Smooth muscle cell (in vitro differentiated cells): ENCODE measurements at regions not wholly inside any gene's neighbourhood (a gene's known extent, or its start where the extent isn't known, plus 50 kb on each side); places are given as distances from the start of the nearest gene placed in this dataset.

ENCODE experiments used
- DNase-seq: peaks from one replicate; lab custom pipeline; 2025; ENCODE audit not compliant: unreplicated experiment; lab: John Stamatoyannopoulos, UW
- H2AFZ ChIP-seq: fragments of 200-600 bp; sonication (generic); 2 replicates; pipeline ENCODE4 v1.6.0; 2016; ENCODE audit warnings: antibody characterized with exemption, low read depth, mild to moderate bottlenecking
- H3F3A ChIP-seq: fragments of 200-600 bp; sonication (generic); 2 replicates; pipeline ENCODE4 v1.6.0; 2017; ENCODE audit warnings: antibody characterized with exemption, low read depth
- H3K27ac ChIP-seq: fragments of 200-600 bp; sonication (generic); 2 replicates; pipeline ENCODE4 v1.5.1; 2016; ENCODE audit warnings: low read depth, mild to moderate bottlenecking
- H3K27me3 ChIP-seq: fragments of 200-600 bp; sonication (generic); 2 replicates; pipeline ENCODE4 v1.6.1; 2016; ENCODE audit warnings: low read depth, mild to moderate bottlenecking
- H3K36me3 ChIP-seq: fragments of 200-600 bp; sonication (generic); 2 replicates; pipeline ENCODE4 v1.5.1; 2016; ENCODE audit warnings: low read depth
- H3K4me1 ChIP-seq: fragments of 200-600 bp; sonication (generic); 2 replicates; pipeline ENCODE4 v1.5.1; 2016; ENCODE audit warnings: low read depth
- H3K4me2 ChIP-seq: fragments of 200-600 bp; sonication (generic); 2 replicates; pipeline ENCODE4 v1.6.0; 2016; ENCODE audit warnings: mild to moderate bottlenecking
- H3K4me3 ChIP-seq: fragments of 200-600 bp; sonication (generic); 2 replicates; pipeline ENCODE4 v1.5.1; 2016; ENCODE audit warnings: mild to moderate bottlenecking
- H3K79me2 ChIP-seq: fragments of 200-600 bp; sonication (generic); 2 replicates; pipeline ENCODE4 v1.6.0; 2016; ENCODE audit warnings: low read depth, mild to moderate bottlenecking
- H3K9ac ChIP-seq: fragments of 200-600 bp; sonication (generic); 2 replicates; pipeline ENCODE4 v1.6.0; 2016; ENCODE audit warnings: low read depth
- H3K9me3 ChIP-seq: fragments of 200-600 bp; sonication (generic); replicated peaks from 2 replicates; pipeline ENCODE4 v1.5.1; 2016; ENCODE audit warnings: low read depth
- H4K20me1 ChIP-seq: fragments of 200-600 bp; sonication (generic); 2 replicates; pipeline ENCODE4 v1.6.0; 2016; ENCODE audit warnings: low read depth
- WGBS: methylation state at CpG from one replicate; pipeline ENCODE4 v1.1.7; 2016; ENCODE audit warnings: low lambda C conversion rate; 5-methylcytosine and 5-hydroxymethylcytosine counted together
- TF ChIP-seq, protein P1 (sequence below): fragments of 200-600 bp; sonication (generic); IDR thresholded peaks from 2 replicates; pipeline ENCODE4 v1.5.1; 2017; ENCODE audit warnings: borderline replicate concordance, mild to moderate bottlenecking, antibody characterized with exemption; ENCODE audit not compliant: insufficient read depth, poor library complexity, severe bottlenecking

DNA sequence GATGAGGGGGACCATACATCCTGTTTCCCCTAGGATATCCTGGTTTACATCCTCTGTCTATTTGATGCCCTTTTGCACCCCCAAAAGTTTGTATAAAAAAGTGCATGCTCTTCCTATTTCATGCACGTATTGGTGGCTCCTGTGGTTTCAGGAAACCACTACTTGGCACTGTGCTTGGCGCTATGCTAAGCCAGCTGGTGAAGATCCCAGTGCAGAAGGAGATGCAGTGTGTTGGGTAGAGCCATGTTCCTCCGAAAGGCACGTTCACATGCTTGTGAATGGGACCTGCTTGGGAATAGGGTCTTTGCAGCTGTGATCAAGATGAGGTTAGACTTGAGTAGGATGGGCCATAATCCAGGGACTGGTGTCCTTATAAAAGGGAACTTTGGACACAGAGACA is 419.7 kb downstream of the GALR1 start:
- WGBS, result 84% methylated on average over 4 of the region's 4 CpGs
- no peaks in the 10 kb centered on the region for H3F3A ChIP-seq
- TF ChIP-seq, protein P1, sequence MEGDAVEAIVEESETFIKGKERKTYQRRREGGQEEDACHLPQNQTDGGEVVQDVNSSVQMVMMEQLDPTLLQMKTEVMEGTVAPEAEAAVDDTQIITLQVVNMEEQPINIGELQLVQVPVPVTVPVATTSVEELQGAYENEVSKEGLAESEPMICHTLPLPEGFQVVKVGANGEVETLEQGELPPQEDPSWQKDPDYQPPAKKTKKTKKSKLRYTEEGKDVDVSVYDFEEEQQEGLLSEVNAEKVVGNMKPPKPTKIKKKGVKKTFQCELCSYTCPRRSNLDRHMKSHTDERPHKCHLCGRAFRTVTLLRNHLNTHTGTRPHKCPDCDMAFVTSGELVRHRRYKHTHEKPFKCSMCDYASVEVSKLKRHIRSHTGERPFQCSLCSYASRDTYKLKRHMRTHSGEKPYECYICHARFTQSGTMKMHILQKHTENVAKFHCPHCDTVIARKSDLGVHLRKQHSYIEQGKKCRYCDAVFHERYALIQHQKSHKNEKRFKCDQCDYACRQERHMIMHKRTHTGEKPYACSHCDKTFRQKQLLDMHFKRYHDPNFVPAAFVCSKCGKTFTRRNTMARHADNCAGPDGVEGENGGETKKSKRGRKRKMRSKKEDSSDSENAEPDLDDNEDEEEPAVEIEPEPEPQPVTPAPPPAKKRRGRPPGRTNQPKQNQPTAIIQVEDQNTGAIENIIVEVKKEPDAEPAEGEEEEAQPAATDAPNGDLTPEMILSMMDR, result no peak

DNA sequence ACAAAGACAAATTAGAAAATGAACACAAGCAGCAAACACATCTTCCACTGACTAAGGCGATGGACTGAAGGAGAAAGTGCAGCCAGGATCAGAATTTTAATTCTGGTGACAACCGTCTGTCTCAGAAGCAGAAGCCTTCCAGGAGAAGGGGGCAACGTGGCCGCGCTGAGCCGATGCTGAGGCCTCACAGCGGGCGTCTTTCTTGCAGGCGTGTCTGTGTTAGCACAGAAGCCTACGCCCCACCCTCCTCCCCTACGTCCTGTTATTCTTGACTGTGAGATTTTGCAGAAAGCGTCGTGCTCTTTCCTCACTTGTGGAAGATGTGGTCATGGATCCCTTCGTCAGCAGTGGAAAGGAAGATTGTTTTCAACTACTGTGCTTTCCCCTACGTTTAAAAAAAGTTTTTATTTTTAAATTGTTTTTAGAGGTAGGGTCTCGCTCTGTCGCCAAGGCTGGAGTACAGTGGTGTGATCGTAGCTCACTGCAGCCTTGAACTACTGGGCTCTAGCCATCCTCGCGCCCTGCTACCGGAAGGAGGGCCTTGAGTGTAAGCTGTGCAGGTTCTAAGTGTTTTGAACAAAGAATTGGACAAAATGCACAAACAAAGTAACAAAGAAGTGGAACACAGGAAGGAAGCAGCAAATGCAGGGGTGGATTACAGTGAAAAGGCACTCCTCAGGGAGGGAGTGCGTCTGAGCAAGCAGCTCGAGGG is 422.0 kb downstream of the GALR1 start:
- no peak overlapping the region for H2AFZ ChIP-seq
- H4K20me1 ChIP-seq, result no peaks in the 10 kb centered on the region
- H3K79me2 ChIP-seq, result no peaks in the 10 kb centered on the region
- no peak for DNase-seq
- peak overlapping the region; percentile 24 for H3K4me2 ChIP-seq
- no peaks in the 10 kb centered on the region for H3K4me1 ChIP-seq
- H3K27me3 ChIP-seq, result no peaks in the 10 kb centered on the region
- 45% methylated on average over 23 of the region's 23 CpGs for WGBS
- no peak overlapping the region for H3K9ac ChIP-seq
- no peaks in the 10 kb centered on the region for H3K9me3 ChIP-seq
- H3K27ac ChIP-seq, result no peak overlapping the region
- H3F3A ChIP-seq, result no peaks in the 10 kb centered on the region
- no peaks in the 10 kb centered on the region for H3K36me3 ChIP-seq
- TF ChIP-seq, protein P1, result no peak
- H3K4me3 ChIP-seq, result no peak overlapping the region

More for the DNA sequence above, 419.7 kb downstream of the GALR1 start:
- Histone ChIP-seq H3K9ac (no peak overlapping the region), H3K79me2 (no peaks in the 10 kb centered on the region), H3K36me3 (no peaks in the 10 kb centered on the region), H2AFZ (no peak overlapping the region), H3K4me2 (no peak overlapping the region), H3K9me3 (no peaks in the 10 kb centered on the region), H3K27ac (no peak overlapping the region), H3K4me3 (no peak overlapping the region), H3K4me1 (no peaks in the 10 kb centered on the region), H4K20me1 (no peaks in the 10 kb centered on the region), H3K27me3 (no peaks in the 10 kb centered on the region)
- no peak for DNase-seq

DNA sequence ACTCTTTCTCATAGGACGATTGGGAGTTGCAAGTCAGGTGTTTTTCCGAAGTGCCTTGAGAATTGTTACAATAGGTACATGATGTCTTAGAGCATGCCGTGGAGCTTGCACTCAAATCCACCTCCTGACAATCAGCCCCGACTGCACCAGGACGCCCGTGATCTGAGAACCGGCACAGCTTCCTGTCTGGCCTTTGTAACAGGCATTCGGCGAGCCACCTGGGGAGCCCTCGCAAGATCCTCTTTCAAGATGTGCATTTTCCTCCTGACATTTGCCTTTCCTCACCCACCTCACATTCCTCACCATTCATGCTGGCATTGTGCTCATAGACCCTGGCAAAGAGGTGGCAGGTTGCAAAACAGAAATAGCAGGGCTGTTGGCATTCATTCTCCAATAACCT is 427.3 kb downstream of the GALR1 start:
- Histone ChIP-seq H3K9ac (no peak overlapping the region), H3K4me2 (no peak overlapping the region), H3K36me3 (no peaks in the 10 kb centered on the region), H3K4me3 (no peak overlapping the region), H4K20me1 (no peaks in the 10 kb centered on the region), H3K4me1 (no peaks in the 10 kb centered on the region), H3F3A (no peaks in the 10 kb centered on the region), H3K27me3 (no peaks in the 10 kb centered on the region), H3K27ac (no peak overlapping the region), H3K9me3 (no peaks in the 10 kb centered on the region), H2AFZ (no peak overlapping the region), H3K79me2 (no peaks in the 10 kb centered on the region)
- no peak for DNase-seq
- TF ChIP-seq, protein P1, result no peak
- WGBS, result 40% methylated on average over 10 of the region's 10 CpGs

DNA sequence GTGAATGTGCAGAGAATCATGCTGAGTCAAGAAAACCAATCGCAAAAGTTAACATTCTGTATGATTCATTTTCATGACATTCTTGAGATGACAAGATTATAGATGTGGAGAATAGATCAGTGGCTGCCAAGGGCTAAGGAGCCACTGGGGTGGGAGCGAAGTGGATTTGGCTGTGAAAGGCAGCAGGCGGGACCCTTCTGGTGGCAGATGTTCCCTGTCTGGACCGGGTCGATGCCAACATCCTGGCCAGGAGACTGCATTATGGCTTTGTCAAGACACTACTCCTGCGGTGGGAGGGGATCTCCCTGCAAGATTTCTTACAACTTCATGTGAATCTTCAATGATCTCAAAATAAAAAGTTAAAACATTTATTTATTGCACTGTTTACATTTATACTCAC is 427.9 kb downstream of the GALR1 start:
- 93% methylated on average over 6 of the region's 6 CpGs for WGBS
- Histone ChIP-seq H3K36me3 (no peaks in the 10 kb centered on the region), H3K79me2 (no peaks in the 10 kb centered on the region), H2AFZ (no peak overlapping the region), H3K27ac (no peak overlapping the region), H3K9me3 (no peaks in the 10 kb centered on the region), H3F3A (no peaks in the 10 kb centered on the region), H3K9ac (no peak overlapping the region), H3K27me3 (no peaks in the 10 kb centered on the region), H4K20me1 (no peaks in the 10 kb centered on the region), H3K4me1 (no peaks in the 10 kb centered on the region), H3K4me3 (no peak overlapping the region), H3K4me2 (no peak overlapping the region)
- TF ChIP-seq, protein P1, result no peak
- DNase-seq, result no peak
